OCI-LY3 (cell line): ENCODE measurements at regions not wholly inside any gene's neighbourhood (a gene's known extent, or its start where the extent isn't known, plus 50 kb on each side); places are given as distances from the start of the nearest gene placed in this dataset.

ENCODE experiments used
- H2AFZ ChIP-seq: fragments of 200-600, 300-600 bp; shearing (Covaris generic); 2 replicates; pipeline ENCODE4 v1.6.0; 2014; ENCODE audit warnings: antibody characterized with exemption, low read depth, low read length
- H3K27ac ChIP-seq: fragments of 200-600, 300-600 bp; sonication (generic); 2 replicates; pipeline ENCODE4 v1.5.1; 2014; ENCODE audit warnings: mild to moderate bottlenecking, low read length, moderate library complexity, mixed read lengths
- H3K27me3 ChIP-seq: fragments of 200-600, 300-600 bp; sonication (generic); 2 replicates; pipeline ENCODE4 v1.6.1; 2014; ENCODE audit warnings: low read depth, low read length, mixed read lengths
- H3K36me3 ChIP-seq: fragments of 200-600, 300-600 bp; sonication (generic); replicated peaks from 2 replicates; pipeline ENCODE3; 2014; ENCODE audit warnings: low read depth, low read length, mixed read lengths
- H3K4me1 ChIP-seq: fragments of 300-600, 200-600 bp; sonication (generic); 2 replicates; pipeline ENCODE4 v1.6.1; 2014; ENCODE audit warnings: low read length, mixed read lengths
- H3K4me2 ChIP-seq: fragments of 200-600, 300-600 bp; sonication (generic); 2 replicates; pipeline ENCODE4 v1.6.1; 2014; ENCODE audit warnings: low read length, mixed read lengths
- H3K4me3 ChIP-seq: fragments of 300-600, 200-600 bp; sonication (generic); 2 replicates; pipeline ENCODE4 v1.5.1; 2014; ENCODE audit warnings: antibody characterized with exemption, mild to moderate bottlenecking, low read length, moderate library complexity
- H3K79me2 ChIP-seq: fragments of 300-600, 200-600 bp; shearing (Covaris generic); 2 replicates; pipeline ENCODE4 v1.6.1; 2014; ENCODE audit warnings: mild to moderate bottlenecking, low read length, mixed read lengths
- H3K9ac ChIP-seq: fragments of 300-600, 200-600 bp; shearing (Covaris generic); 2 replicates; pipeline ENCODE4 v1.6.0; 2014; ENCODE audit warnings: mild to moderate bottlenecking, low read length, moderate library complexity
- H3K9me3 ChIP-seq: fragments of 200-600, 300-600 bp; shearing (Covaris generic); 2 replicates; pipeline ENCODE4 v1.6.1; 2014; ENCODE audit warnings: low read length, mixed read lengths; ENCODE audit not compliant: insufficient read depth
- H4K20me1 ChIP-seq: fragments of 200-600, 300-600 bp; sonication (generic); 2 replicates; pipeline ENCODE4 v1.6.1; 2016; ENCODE audit warnings: low read length, mixed read lengths; ENCODE audit not compliant: insufficient read depth
- CTCF ChIP-seq: fragments of 200-600, 300-600 bp; sonication (generic); IDR thresholded peaks from 2 replicates; pipeline ENCODE4 v1.5.1; 2014; ENCODE audit warnings: antibody characterized with exemption, low read length, low read depth
- EZH2phosphoT487 ChIP-seq: fragments of 200-600 bp; shearing (Covaris generic); IDR thresholded peaks from 2 replicates; pipeline ENCODE4 v1.6.1; 2018; ENCODE audit warnings: antibody characterized with exemption, mixed run types, low read depth

GRCh38 chr10:28836435-28836743, 159.1 kb downstream of the BAMBI start:
- H3K79me2 ChIP-seq, result no peaks in the 10 kb centered on the region
- H4K20me1 ChIP-seq, result no peaks in the 10 kb centered on the region
- no peak overlapping the region for H3K4me2 ChIP-seq
- H3K4me1 ChIP-seq, result no peaks in the 10 kb centered on the region
- H3K4me3 ChIP-seq, result no peak overlapping the region
- H3K9ac ChIP-seq, result no peak overlapping the region
- no peak for TF ChIP-seq CTCF
- TF ChIP-seq EZH2phosphoT487, result no peak
- H3K9me3 ChIP-seq, result no peaks in the 10 kb centered on the region
- H3K27me3 ChIP-seq, result 0 out of 2 replicates have a peak, but pooled peaks cover 3% of the 10 kb centered on the region
- no peaks in the 10 kb centered on the region for H3K36me3 ChIP-seq
- no peak overlapping the region for H3K27ac ChIP-seq
- H2AFZ ChIP-seq, result no peak overlapping the region

- Histone ChIP-seq H3K4me2 (no peak overlapping the region), H3K9me3 (no peaks in the 10 kb centered on the region), H3K36me3 (no peaks in the 10 kb centered on the region), H3K27ac (no peak overlapping the region), H3K79me2 (no peaks in the 10 kb centered on the region), H4K20me1 (no peaks in the 10 kb centered on the region), H3K9ac (no peak overlapping the region), H2AFZ (no peak overlapping the region), H3K4me3 (no peak overlapping the region), H3K27me3 (0 out of 2 replicates have a peak, but pooled peaks cover 3% of the 10 kb centered on the region), H3K4me1 (no peaks in the 10 kb centered on the region)
- TF ChIP-seq CTCF (no peak), EZH2phosphoT487 (no peak)
Observed at GRCh38 chr10:28837613-28838390, 160.5 kb downstream of the BAMBI start.

GRCh38 chr10:28838908-28839307, 161.6 kb downstream of the BAMBI start:
- Histone ChIP-seq H3K27ac (no peak overlapping the region), H3K36me3 (no peaks in the 10 kb centered on the region), H3K9me3 (no peaks in the 10 kb centered on the region), H3K27me3 (0 out of 2 replicates have a peak, but pooled peaks cover 3% of the 10 kb centered on the region), H3K4me2 (no peak overlapping the region), H3K4me1 (no peaks in the 10 kb centered on the region), H2AFZ (no peak overlapping the region), H3K4me3 (no peak overlapping the region), H4K20me1 (no peaks in the 10 kb centered on the region), H3K79me2 (no peaks in the 10 kb centered on the region), H3K9ac (no peak overlapping the region)
- TF ChIP-seq CTCF (no peak), EZH2phosphoT487 (no peak)

- no peak overlapping the region for H3K4me2 ChIP-seq
- no peaks in the 10 kb centered on the region for H3K9me3 ChIP-seq
- H3K27ac ChIP-seq, result no peak overlapping the region
- H3K36me3 ChIP-seq, result no peaks in the 10 kb centered on the region
- H2AFZ ChIP-seq, result no peak overlapping the region
- H3K4me3 ChIP-seq, result no peak overlapping the region
- H3K79me2 ChIP-seq, result no peaks in the 10 kb centered on the region
- 0 out of 2 replicates have a peak, but pooled peaks cover 3% of the 10 kb centered on the region for H3K27me3 ChIP-seq
- no peaks in the 10 kb centered on the region for H3K4me1 ChIP-seq
- TF ChIP-seq CTCF (no peak), EZH2phosphoT487 (no peak)
- H3K9ac ChIP-seq, result no peak overlapping the region
- no peaks in the 10 kb centered on the region for H4K20me1 ChIP-seq
Observed at GRCh38 chr10:28839600-28840007, 162.3 kb downstream of the BAMBI start.
